GM12891 (cell line): ENCODE measurements at regions not wholly inside any gene's neighbourhood (a gene's known extent, or its start where the extent isn't known, plus 50 kb on each side); places are given as distances from the start of the nearest gene placed in this dataset.

Experiments used
- POLR2AphosphoS5 ChIP-seq: IDR thresholded peaks from 2 replicates; pipeline ENCODE4 v1.6.1; 2011; ENCODE audit warnings: low read depth, low read length, control low read depth
- TAF1 ChIP-seq: IDR thresholded peaks from 2 replicates; pipeline ENCODE4 v1.6.1; 2011; ENCODE audit warnings: low read depth, low read length, control low read depth

DNA sequence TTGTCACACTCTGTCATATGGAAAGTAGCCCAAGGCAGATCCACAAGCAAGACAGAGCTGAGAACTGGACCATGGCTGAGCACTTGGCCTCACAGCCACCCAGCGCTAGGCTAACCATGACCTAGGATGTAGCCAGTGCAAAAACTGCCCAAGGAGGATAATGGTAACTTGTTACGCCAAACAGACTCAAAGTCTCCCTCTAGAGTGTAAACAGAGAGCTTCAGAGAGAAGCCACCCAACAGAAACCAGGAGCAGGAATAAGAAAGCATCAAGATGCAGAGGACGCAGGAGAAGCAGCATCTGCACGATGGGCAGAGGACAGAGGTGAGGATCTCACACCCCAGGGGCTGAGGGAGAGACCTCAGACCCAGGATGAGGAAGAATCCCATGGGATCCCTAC is 97.9 kb downstream of the RCN1 start:
- no peak for TF ChIP-seq TAF1
- TF ChIP-seq POLR2AphosphoS5 = no peak
